GM23248 (cell line): ENCODE measurements at regions not wholly inside any gene's neighbourhood (a gene's known extent, or its start where the extent isn't known, plus 50 kb on each side); places are given as distances from the start of the nearest gene placed in this dataset.

ENCODE experiments used
- EZH2 ChIP-seq: fragments of 200-600 bp; sonication (generic); IDR thresholded peaks from 2 replicates; pipeline ENCODE4 v1.6.1; 2018; ENCODE audit warnings: antibody characterized with exemption, mild to moderate bottlenecking; ENCODE audit not compliant: insufficient read depth, poor library complexity, severe bottlenecking
- EZH2phosphoT487 ChIP-seq: fragments of 200-600 bp; sonication (generic); IDR thresholded peaks from 2 replicates; pipeline ENCODE4 v1.6.1; 2018; ENCODE audit warnings: antibody characterized with exemption, moderate library complexity, mild to moderate bottlenecking, low read depth; ENCODE audit not compliant: insufficient read depth

GRCh38 chr13:107612376-107612775, 603.0 kb downstream of the LIG4 start:
- TF ChIP-seq EZH2 (no peak), EZH2phosphoT487 (no peak)
